Mammary epithelial cell (primary cell): ENCODE measurements at regions not wholly inside any gene's neighbourhood (a gene's known extent, or its start where the extent isn't known, plus 50 kb on each side); places are given as distances from the start of the nearest gene placed in this dataset.

Experiments
- EZH2 ChIP-seq: IDR thresholded peaks from 2 replicates; pipeline ENCODE4 v1.6.1; 2012; ENCODE audit warnings: low read length, inconsistent platforms, borderline replicate concordance
- TF ChIP-seq, protein P1 (sequence below), 2 donors: IDR thresholded peaks in 1 of 2; conservative IDR thresholded peaks in 1 of 2; 2 replicates each; pipeline ENCODE4 v1.5.1; 2011 to 2012; ENCODE audit warnings: inconsistent platforms in 2 of 2, low read length in 2 of 2, mild to moderate bottlenecking in 2 of 2, control low read depth in 1 of 2, low read depth in 1 of 2; ENCODE audit not compliant: insufficient read depth in 1 of 2; ENCODE audit errors: extremely low read depth in 1 of 2

DNA sequence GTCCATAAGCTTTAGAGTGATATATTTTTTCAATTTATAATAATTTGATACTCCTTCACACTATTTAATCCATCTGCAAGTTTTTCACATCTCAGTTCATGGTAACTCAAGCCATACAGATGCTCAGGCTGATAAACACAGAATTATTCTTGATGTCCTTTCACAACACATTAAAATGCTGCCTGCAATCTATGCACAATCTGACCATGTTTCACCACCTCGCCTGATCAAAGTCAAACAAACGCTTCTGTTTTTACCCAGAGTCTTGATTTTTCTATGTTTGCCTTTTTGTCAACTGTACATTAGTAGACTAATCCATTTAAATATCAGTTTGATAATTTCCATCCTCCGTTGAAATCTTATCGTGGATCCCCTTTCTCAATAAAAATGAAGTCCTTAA lies 833.8 kb upstream of the KCND2 start:
- TF ChIP-seq, protein P1, sequence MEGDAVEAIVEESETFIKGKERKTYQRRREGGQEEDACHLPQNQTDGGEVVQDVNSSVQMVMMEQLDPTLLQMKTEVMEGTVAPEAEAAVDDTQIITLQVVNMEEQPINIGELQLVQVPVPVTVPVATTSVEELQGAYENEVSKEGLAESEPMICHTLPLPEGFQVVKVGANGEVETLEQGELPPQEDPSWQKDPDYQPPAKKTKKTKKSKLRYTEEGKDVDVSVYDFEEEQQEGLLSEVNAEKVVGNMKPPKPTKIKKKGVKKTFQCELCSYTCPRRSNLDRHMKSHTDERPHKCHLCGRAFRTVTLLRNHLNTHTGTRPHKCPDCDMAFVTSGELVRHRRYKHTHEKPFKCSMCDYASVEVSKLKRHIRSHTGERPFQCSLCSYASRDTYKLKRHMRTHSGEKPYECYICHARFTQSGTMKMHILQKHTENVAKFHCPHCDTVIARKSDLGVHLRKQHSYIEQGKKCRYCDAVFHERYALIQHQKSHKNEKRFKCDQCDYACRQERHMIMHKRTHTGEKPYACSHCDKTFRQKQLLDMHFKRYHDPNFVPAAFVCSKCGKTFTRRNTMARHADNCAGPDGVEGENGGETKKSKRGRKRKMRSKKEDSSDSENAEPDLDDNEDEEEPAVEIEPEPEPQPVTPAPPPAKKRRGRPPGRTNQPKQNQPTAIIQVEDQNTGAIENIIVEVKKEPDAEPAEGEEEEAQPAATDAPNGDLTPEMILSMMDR (conservative IDR thresholded peaks at IDR 0.05 in 1 of 2, IDR thresholded peaks at IDR 0.05 in 1 of 2; ENCODE audit: extremely low read depth in 1 of 2, insufficient read depth in 1 of 2, low read depth in 1 of 2, low read length in 2 of 2): no peak
- no peak for TF ChIP-seq EZH2
